HG03378 (cell line): ENCODE measurements at regions not wholly inside any gene's neighbourhood (a gene's known extent, or its start where the extent isn't known, plus 50 kb on each side); places are given as distances from the start of the nearest gene placed in this dataset.
"Not testable (repeated sequence)": the region's sequence is repeated elsewhere in the genome, so short reads cannot be mapped to it uniquely, and the experiment has no call there.

Experiments used
- ATAC-seq: cut with Tn5 transposase; IDR thresholded peaks from one replicate; pipeline ENCODE4 v1.9.1; 2021; ENCODE audit warnings: mild to moderate bottlenecking, moderate library complexity; ENCODE audit not compliant: unreplicated experiment

DNA sequence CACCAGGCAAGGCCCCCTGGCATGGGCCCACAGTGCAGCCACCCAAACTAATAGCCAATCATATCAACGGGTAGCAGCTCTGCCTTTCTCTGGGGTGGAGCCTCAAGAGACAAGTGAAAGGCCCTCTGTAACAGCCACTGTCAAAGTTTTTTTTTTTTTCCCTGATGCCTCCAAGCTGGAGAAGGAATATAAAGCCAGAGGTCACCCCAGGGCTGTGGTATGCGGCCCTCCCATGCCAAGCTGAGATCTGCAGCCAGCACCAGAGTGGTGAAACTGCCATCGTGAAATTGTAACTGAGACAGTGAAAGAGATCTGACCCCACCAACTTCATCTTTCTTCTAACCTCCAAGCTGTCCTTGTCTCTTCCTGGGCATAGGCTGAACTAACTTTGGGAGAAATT, 407.0 kb downstream of the KLHL4 start:
- ATAC-seq, result no peak

DNA sequence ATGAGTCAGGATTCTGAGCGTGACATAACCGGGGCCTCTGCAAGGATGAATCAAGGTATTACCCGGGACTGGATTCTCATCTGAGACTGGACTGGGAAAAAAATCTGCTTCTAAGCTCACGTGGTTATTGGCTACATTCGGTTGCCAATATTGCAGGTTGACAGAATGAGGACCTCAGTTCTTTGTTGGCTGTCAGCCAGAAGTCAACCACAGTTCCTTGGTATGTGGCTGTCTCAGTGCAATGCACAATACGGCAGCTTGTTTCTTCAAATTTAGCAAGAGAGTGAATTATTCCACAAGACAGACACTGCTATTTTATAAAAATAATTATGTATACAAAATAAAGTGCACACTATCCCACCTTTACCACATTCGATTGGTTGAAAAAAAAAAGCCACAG, 424.2 kb downstream of the KLHL4 start:
- no peak for ATAC-seq

DNA sequence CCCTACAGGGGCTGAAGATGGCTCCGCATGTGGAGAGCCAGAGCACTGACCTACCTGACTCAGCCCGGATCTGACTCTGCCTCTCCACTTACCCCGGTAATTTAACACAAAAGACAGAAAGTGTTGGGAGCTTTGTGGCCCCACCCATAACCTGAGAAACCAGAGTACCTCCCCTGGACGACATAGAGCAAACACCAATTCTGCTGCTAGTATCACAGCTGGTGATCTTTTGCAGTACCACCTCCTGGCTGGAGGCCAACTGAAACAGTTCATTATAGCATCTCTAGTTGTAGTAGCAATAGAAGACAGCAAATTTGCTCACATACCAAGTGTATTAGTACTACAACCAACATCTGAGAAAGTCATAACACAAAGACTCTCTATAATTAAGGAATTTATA, 443.9 kb downstream of the KLHL4 start:
- no peak for ATAC-seq

DNA sequence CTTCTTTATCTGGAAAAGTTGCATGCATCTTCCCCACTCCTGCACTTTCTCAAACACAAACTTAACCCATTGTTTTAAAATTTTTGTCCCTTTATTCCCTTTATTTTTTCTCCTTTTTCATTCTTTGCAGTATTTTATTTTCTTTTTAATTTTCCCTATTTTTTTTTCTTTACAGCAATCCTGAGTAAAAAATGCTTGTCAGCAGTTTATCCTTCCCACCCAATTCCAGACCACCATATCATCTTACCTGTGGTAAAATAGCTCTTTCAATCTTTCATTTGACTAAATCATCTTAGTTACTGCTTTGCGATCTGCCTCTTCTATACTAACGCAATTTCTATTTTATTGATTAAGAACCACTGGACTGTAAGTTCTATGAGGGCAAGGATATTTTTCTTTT, 450.5 kb downstream of the KLHL4 start:
- no peak for ATAC-seq

DNA sequence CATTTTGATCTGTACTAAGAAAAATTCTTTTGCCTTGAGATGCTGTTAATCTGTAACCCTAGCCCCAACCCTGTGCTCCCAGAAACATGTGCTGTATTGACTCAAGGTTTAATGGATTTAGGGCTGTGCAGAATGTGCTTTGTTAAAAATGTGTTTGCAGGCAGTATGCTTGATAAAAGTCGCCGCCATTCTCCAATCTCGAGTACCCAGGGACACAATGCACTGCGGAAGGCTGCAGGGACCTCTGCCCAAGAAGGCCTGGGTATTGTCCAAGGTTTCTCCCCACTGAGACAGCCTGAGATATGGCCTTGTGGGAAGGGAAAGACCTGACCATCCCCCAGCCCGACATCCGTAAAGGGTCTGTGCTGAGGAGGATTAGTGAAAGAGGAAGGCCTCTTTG, 454.5 kb downstream of the KLHL4 start:
- not testable (repeated sequence) for ATAC-seq

DNA sequence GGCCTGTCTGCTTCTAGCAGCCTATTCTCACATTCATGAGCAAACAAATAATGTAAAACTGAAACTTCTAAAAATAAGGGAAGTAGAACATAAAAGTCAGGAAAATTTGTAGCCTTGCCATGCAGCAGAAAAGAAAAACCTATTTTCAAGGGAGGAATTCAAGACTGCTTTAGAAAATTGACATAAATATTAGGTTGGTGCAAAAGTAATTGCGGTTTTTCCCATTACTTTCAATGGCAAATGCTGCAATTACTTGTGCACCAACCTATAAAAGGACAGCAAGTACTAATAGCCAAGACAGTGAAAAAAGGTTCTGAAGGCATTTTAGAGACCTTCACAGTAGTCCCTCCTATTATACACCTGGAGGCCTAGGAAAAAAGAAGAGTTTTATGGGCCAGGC, 457.8 kb downstream of the KLHL4 start:
- ATAC-seq, result no peak

DNA sequence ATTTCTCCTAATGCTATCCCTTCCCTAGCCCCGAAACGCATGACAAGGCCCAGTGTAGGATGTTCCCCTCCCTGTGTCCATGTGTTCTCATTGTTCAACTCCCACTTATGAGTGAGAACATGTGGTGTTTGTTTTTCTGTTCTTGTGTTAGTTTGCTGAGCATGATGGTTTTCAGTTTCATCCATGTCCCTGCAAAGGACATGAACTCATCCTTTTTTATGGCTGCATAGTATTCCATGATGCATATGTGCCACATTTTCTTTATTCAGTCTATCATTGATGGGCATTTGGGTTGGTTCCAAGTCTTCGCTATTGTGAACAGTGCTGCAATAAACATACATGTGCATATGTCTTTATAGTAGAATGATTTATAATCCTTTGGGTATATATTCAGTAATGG, 490.3 kb downstream of the KLHL4 start:
- not testable (repeated sequence) for ATAC-seq

DNA sequence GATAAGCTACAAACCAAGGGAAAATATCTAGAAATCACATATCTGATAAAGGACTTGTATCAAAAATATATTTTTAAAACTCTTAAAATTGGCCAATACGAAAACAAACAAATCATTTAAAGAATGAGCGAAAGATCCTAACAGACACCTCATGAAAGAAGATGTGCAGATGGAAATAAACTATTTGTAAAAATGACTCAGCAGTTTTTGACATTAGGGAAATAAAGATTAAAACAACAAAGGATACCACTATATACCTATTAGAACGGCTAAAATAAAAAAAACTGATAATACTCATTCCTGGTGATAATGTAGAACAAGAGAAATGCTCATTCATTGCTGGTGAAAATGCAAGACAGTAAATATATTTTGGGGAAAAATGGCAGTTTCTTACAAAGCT, 506.4 kb downstream of the KLHL4 start:
- no peak for ATAC-seq

DNA sequence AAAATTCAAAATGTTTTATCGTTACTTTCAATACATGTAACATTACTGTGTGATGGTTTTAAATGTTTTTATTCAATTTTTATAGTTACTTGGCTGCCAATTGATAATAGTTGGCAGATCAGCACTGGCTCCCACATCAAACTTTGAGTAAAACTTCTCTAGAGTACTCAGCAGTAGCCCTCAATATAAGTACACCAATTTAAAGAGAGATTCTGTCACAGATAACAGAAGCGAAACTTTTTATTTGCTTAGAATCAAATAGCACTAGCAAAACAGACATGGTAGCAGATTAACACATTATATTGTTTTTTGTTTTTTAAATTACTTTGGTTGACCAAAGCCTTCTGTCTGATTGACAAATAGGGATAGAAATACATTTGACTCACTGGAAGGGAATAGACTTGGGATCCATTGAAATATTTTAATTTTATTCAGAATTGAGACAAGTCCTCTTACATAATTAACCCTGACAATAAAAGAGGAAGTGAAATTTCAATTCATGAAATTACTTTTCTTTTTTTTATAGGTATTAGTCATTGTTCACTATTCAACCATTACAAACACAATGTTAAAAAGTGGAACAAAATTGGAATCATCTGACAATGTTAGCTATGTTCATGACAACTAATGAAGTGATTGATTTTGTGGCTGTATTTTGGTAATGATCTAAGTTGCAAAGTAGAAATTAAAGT, 554.9 kb downstream of the KLHL4 start:
- ATAC-seq, result no peak

DNA sequence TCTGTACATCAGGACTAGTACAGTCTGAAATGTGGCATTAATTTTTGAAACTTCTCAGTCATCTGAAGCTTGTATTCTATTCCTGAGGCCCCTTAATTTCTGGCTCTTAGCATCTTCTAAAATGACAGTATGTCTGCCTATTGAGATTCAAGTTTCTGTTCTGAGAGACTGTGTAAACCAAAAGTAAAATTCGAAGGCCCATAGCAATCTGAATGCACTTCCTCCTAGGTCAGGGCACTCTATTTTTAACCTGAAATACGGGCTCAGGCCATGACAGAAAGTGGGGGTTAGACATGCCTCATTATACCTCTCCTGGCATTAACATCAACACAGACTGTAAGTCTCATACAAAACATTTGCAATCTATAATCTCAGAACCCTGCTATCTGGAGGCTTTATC, 584.4 kb downstream of the KLHL4 start:
- ATAC-seq, result no peak

DNA sequence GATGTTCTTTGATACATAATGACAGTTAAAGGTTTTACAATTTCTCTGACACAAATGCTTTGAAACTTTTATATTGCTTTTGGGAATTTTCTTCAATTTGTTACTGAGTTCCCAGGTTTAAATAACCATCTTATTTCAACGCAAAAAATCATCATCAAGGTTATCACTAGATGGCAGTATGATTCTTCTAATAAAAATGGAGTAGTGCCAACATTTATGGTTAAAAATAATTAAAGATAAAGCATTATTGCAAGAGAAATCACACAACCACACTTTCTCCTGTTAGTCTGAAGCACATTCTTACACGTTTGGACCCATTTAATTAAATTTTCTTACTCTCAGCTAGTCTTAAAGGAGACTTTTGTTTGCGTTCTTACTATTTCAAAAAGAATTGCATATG, 611.3 kb upstream of the CPXCR1 start:
- ATAC-seq, result no peak

DNA sequence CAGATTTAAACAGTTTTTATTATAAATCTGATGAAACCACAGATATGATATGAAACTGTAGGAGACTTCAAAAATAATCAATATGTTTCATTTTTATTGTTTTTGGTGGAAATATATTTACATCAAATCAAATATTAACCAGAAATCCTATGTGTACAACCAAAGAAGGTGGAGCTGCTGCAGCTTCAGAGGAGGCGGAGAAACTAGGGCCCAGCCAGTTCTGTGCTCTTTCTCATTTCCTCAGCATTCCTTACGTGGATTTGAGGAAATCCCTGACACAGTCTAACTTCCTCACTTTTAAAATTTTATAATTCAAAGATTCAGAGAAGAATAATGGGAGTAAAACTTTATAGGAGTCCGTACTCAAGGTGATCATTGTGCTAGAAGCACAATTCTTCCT, 610.7 kb upstream of the CPXCR1 start:
- ATAC-seq, result no peak

DNA sequence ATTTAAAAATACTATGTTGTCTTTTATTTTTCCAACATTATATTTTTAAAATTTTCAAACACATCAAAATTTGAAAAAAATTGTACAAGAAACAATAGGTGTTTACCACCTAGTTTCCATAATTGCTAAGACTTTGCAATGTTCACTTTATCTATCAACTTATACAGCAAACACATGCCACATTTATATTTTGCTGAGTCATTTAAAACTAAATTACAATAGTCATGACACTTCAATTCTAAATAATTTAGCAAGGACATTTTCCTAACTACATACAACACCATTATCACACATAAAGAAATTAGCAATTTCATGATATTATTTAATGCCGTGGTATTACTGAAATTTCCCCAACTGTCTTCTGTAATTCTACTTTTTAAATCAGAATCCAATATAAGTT, 600.4 kb upstream of the CPXCR1 start:
- no peak for ATAC-seq

DNA sequence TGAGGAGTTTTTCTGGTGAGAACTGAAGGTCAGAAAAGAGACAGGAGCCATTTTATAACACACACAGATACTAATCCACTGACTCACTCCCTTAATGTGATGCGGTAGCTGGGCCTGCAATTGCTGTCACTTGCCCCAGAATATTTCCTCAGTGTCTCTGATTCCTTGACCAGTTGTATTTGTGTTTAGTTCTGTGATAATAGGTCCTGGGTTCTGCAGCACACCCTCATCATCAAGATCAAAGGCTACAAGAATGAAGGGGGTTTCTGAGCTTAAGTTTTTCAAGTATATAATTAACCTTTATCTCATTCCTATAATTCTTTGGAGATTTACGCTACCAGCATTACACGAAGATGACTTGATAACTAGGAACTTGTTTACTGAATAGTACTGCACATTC, 576.5 kb upstream of the CPXCR1 start:
- ATAC-seq, result no peak

DNA sequence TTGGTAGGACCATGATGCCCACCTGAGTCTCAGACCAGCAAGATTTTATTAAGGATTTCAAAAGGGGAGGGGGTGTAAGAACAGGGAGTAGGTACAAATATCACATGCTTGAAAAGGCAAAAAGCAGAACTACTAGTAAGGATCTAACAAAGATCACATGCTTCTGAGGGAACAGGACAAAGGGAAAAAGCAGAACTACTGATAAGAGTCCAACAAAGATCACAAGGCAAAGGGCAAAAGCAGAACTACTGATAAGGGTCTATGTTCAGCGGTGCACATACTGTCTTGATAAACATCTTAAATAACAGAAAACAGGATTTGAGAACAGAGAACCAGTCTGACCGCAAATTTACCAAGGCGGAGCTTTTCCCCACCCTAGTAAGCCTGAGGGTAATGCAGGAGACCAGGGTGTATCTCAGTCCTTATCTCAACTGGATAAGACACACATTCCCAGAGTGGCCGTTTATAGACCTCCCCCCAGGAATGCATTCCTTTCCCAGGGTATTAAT, 573.0 kb upstream of the CPXCR1 start:
- ATAC-seq, result not testable (repeated sequence)

DNA sequence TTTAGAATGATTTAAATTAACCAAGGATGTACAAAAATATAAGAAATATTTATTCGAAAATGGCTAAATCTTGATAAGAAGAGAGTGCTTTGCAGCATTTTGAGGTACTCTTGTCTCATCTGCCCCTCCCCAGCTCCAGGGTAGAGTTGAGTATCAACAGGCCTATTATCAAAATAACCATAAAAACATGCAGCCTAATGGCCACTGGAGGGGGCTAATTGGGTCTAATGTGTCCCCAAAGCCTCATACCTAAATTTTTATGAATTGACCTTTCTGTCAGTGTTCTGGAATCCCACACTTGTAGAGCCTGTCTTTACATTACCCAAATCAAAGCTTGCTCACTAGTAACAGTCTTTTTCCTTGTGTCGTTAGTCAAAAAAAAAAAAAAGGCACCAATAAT, 544.9 kb upstream of the CPXCR1 start:
- ATAC-seq, result no peak

DNA sequence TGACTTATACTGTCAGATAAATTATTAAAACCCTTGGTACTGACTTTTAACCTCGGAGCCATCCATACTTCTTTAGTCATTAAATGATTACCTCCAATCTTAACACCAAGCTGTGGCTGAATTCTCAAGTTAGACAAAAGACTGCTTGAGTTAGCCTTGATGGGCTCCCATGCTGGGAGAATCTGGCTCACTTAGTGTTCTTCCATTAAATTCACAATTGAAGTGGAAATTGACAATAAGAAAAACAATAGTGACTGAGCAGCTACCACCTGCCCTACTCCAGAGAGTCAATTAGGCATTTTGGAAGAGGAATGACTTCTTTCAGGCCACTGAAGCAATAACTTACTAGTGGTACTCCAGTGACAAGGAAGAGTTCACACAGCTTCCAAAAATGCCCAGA, 503.0 kb upstream of the CPXCR1 start:
- ATAC-seq, result no peak

DNA sequence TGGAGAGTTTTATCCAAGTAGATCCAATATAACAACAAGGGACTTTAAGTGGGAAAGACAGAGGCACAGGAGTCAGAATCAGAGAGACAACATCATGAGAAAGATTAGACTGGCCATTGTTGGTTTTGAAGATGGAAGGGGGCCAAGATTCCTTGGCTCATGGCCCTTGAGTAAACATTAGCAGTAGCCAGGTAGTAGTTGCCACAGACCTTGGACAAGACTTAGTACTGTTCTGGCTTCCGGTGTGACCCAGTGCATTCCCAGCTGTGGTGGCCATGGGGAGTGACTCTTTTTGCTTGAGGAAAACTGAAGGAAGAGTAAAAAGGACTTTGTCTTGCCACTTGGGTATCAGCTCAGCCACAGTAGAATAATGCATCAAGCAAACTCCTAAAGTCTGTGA, 462.2 kb upstream of the CPXCR1 start:
- ATAC-seq, result no peak

DNA sequence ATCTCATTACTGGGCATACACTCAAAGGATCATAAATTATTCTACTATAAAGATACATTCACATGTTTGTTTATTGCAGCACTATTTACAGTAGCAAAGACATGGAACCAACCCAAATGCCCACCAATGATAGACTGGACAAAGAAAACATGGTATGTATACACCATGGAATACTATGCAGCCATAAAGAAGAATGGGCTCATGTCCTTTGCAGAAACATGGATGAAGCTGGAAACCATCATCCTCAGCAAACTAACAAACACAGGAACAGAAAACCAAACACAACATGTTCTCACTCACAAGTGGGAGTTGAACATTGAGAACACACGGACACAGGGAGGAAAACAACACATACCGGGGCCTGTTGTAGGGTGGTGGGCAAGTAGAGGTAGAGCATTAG, 433.1 kb upstream of the CPXCR1 start:
- not testable (repeated sequence) for ATAC-seq

DNA sequence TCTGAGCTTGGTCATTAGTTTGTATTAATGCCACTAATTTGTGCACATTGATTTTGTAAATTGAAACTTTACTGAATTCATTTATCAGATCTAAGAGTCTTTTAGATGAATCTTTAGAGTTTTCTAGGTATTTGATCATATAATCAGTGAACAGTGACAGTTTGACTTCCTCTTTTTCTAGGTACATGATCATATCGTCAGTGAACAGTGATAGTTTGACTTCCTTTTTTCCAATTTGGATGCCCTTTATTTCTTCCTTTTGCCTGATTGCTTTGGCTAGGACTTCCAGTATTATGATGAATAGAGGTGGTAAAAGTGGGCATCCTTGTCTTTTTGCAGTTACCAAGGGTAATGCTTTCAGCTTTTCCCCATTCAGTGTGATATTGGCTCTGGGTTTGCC, 421.4 kb upstream of the CPXCR1 start:
- ATAC-seq, result no peak

DNA sequence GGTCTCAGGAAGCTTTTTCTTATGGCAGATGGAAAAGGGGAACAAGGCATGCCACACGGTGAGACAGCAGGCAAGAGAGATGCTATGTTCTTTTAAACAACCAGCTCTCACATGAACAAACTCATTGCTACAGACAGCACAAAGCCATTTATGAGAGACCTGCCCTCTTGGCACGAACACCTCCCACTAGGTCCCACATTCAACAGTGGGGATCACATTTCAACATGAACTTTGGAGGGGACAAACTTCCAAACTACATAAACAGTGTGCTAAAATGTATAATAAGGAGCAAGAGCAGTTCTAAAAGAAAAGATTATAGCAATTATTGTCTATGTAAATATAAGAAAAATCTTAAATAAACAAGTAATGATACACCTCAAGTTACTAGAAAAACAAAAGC, 391.8 kb upstream of the CPXCR1 start:
- ATAC-seq, result no peak

DNA sequence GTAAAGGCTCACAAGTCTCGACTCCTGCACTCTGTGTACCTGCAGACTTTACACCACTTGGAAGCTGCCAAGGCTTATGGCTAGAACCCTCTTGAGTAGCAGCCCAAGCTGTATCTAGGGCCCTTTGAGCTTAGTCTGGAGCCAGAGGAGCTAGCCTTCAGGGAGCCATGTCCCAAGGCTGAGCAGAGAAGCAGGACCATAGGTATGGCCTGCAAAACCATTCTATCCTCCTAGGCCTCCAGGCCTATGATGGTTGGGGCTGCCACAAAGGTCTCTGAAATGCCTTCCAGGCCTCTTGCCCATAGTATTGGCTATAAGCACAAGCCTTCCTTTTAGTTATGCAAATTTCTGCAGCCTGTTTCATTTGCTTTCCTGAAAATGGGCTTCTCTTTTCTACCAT, 380.7 kb upstream of the CPXCR1 start:
- no peak for ATAC-seq

DNA sequence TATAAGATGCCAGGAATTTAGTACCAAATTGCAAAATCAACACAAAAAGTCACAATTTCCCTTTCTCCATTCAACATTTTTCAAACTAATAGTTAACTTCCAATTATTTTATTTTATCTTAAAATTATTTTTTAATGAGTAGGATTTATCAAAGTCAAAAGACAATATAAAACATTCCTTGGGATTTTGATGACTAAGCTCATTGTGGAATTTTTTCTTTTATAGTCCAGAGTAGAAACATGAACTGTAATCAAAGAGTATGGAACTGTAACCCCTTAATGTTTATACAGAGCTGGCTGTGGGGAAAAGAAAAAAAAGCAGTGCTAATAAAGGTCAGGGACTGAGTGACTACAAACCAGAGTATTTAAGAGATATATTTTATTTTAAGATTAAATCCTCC, 368.6 kb upstream of the CPXCR1 start:
- no peak for ATAC-seq
